Neural progenitor cell (in vitro differentiated cells): ENCODE measurements at regions not wholly inside any gene's neighbourhood (a gene's known extent, or its start where the extent isn't known, plus 50 kb on each side); places are given as distances from the start of the nearest gene placed in this dataset.

Experiments
- EZH2 ChIP-seq: fragments of 200-600 bp; sonication (generic); IDR thresholded peaks from 2 replicates; pipeline ENCODE4 v1.6.1; 2017; ENCODE audit warnings: antibody characterized with exemption, mild to moderate bottlenecking, moderate library complexity
- TF ChIP-seq, protein P1 (sequence below): fragments of 200-600 bp; sonication (generic); IDR thresholded peaks from 2 replicates; pipeline ENCODE4 v1.5.1; 2017; ENCODE audit warnings: antibody characterized with exemption, mild to moderate bottlenecking

DNA sequence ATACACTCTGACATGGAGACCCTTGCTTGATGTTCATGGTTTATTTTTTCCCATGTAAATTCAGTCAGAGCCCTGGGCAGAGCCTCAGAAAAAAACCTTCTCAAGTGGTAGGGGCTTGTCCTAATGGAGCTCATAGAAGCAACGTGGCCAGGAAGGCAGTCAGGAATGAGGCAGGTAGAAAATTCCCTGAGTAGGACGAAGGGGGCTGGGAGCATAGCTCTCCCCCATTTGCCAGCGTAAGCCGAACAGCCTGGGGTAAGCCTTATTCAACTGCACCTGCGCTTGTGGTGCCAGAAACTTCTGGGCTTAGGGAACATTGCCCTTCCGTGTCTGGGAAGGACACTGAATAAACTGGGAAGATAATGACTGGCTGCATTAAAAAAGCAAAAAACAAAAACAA, 238.5 kb upstream of the ROPN1 start:
- TF ChIP-seq, protein P1, sequence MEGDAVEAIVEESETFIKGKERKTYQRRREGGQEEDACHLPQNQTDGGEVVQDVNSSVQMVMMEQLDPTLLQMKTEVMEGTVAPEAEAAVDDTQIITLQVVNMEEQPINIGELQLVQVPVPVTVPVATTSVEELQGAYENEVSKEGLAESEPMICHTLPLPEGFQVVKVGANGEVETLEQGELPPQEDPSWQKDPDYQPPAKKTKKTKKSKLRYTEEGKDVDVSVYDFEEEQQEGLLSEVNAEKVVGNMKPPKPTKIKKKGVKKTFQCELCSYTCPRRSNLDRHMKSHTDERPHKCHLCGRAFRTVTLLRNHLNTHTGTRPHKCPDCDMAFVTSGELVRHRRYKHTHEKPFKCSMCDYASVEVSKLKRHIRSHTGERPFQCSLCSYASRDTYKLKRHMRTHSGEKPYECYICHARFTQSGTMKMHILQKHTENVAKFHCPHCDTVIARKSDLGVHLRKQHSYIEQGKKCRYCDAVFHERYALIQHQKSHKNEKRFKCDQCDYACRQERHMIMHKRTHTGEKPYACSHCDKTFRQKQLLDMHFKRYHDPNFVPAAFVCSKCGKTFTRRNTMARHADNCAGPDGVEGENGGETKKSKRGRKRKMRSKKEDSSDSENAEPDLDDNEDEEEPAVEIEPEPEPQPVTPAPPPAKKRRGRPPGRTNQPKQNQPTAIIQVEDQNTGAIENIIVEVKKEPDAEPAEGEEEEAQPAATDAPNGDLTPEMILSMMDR = no peak
- no peak for TF ChIP-seq EZH2
